ENCODE measurements at regions not wholly inside any gene's neighbourhood (a gene's known extent, or its start where the extent isn't known, plus 50 kb on each side); places are given as distances from the start of the nearest gene placed in this dataset.

GRCh38 chr12:111276146-111276545 is 92.7 kb downstream of the PHETA1 start:
- Histone ChIP-seq H3K79me2 (replicated peaks; ENCODE audit: insufficient read depth) (no peaks in the 10 kb centered on the region), H3K4me3 (no peak overlapping the region), H3K36me3 (ENCODE audit: insufficient read depth) (no peaks in the 10 kb centered on the region), H4K20me1 (replicated peaks; ENCODE audit: insufficient read depth) (no peaks in the 10 kb centered on the region), H2AFZ (no peak overlapping the region), H3K27ac (ENCODE audit: low read depth) (no peak overlapping the region), H3K4me2 (no peak overlapping the region), H3F3A (replicated peaks; ENCODE audit: low read depth) (no peaks in the 10 kb centered on the region), H3K27me3 (ENCODE audit: insufficient read depth) (no peaks in the 10 kb centered on the region), H3K9me2 (ENCODE audit: insufficient read depth) (no peaks in the 10 kb centered on the region), H3K4me1 (ENCODE audit: insufficient read depth) (no peaks in the 10 kb centered on the region)
- peaks cover 7% of the 10 kb centered on the region; the same call in 2 of the 3 replicates for H3K36me3 Mint-ChIP-seq (ENCODE audit: low read depth)
- H3K27ac Mint-ChIP-seq: no peak overlapping the region
- no peaks in the 10 kb centered on the region for H3K27me3 Mint-ChIP-seq (ENCODE audit: insufficient read depth, low read depth, poor library complexity)
- TF ChIP-seq JUNB (IDR thresholded peaks at IDR 0.05; ENCODE audit: unreplicated experiment): no peak
- no peak for TF ChIP-seq EZH2phosphoT487 (IDR thresholded peaks at IDR 0.05; ENCODE audit: unreplicated experiment)
- no peak for TF ChIP-seq ETS1 (IDR thresholded peaks at IDR 0.05)
- no peak for TF ChIP-seq STAT1 (IDR thresholded peaks at IDR 0.05; ENCODE audit: unreplicated experiment)
- no peak for TF ChIP-seq ZNF331 (CRISPR knock-in tag; IDR thresholded peaks at IDR 0.05; ENCODE audit: low read depth)
- TF ChIP-seq REST (IDR thresholded peaks at IDR 0.05; ENCODE audit: unreplicated experiment): no peak
- no peak for TF ChIP-seq CREB1 (CRISPR knock-in tag; IDR thresholded peaks at IDR 0.05; ENCODE audit: low read depth)
- no peak for TF ChIP-seq NANOG (IDR thresholded peaks at IDR 0.05; ENCODE audit: borderline replicate concordance)
- no peak for TF ChIP-seq ZNF114 (CRISPR knock-in tag; IDR thresholded peaks at IDR 0.05)
- TF ChIP-seq POLR2AphosphoS5 (IDR thresholded peaks at IDR 0.05; ENCODE audit: low read depth): no peak
- no peak for TF ChIP-seq CTCF (conservative IDR thresholded peaks at IDR 0.05; ENCODE audit: low read depth in 2 of 2)
- no peak for TF ChIP-seq ZNF462 (CRISPR knock-in tag; IDR thresholded peaks at IDR 0.05)
- TF ChIP-seq EZH2 (IDR thresholded peaks at IDR 0.05; ENCODE audit: low read depth, unreplicated experiment): no peak
- H3K9me3 Mint-ChIP-seq: peaks cover 6% of the 10 kb centered on the region
- H3K4me1 Mint-ChIP-seq: peaks cover 3% of the 10 kb centered on the region
- DNase-seq (ENCODE audit: low spot score) (no peak), ATAC-seq (no peak)
- no peak overlapping the region for H3K4me3 Mint-ChIP-seq
